ENCODE measurements at regions not wholly inside any gene's neighbourhood (a gene's known extent, or its start where the extent isn't known, plus 50 kb on each side); places are given as distances from the start of the nearest gene placed in this dataset.
A peak's percentile ranks its signal among the peaks of the same experiment; 100 is the strongest.

DNA sequence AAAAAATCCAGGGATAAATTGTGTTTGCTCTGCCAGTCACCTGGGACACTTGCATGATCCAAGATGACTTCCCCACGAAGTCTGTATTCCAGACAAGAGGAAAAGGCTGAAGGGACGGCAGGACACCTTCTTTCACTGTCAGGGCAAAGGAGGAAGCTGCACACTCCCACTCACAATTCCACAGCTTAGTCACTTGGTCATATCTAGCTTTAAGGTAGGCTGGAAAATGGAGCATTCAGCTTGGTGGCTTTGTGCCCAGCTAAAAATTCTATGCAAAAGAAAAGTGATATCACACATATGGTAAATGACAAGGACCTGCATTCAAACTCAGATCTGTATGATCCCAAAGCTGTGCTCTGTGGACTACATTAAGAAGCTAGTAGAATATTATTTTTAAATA lies 109.2 kb upstream of the TPM1 start:
- in situ Hi-C loops (cut with HindIII; ENCODE audit: low pct_unique_long_range_greater_than_20kb, low sequenced_read_pairs) = no loop called here
- TF ChIP-seq JUND (IDR thresholded peaks at IDR 0.05; ENCODE audit: low read depth) = no peak
- DNase-seq (ENCODE audit: low read depth in 1 of 2, low spot score in 1 of 2) = no peak

GRCh38 chr15:62934236-62934971 lies 108.1 kb upstream of the TPM1 start:
- TF ChIP-seq JUND (IDR thresholded peaks at IDR 0.05; ENCODE audit: low read depth) = no peak
- in situ Hi-C loops (cut with HindIII; ENCODE audit: low pct_unique_long_range_greater_than_20kb, low sequenced_read_pairs) = no loop called here
- no peak for DNase-seq (ENCODE audit: low read depth in 1 of 2, low spot score in 1 of 2)

DNA sequence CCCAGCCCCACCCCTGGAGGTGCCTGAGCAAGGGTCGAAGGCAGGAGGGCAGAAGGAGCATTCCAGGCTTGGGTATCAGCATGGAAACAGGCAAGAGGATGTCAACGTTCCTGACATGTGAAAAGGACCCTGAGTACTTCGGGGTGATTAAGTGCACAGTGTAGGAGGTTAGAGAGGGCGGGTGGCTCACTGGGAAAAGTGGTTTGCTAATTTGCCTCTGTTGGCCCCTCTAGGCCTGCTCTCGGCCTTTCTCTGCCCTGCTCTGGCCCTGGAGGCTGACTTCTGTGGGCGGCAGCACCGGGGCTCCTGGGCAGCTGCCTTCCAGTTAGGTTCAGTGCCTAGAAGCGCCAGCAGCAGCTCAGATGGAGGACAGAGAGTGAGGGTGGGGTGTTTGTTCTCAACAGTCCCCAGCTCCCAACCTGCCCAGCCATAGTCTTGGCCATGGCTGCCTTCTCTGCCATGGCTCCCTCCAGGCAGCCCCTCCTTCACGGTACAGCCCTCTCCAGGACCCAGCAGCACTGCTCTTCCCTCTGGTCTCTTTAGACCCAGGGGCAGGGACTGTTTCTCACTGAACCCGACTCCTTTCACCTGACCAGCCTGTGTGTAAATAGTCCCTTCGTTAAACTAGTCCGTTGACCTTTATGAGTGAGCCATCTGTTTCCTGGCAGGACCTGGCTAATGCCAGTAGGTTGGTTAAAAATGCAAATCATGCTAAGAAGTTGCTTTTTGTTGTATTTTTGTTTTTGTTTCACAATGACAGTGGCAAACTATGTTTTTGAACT lies 107.1 kb upstream of the TPM1 start:
- peak in 1 of 2 experiments; percentile 86 for DNase-seq (ENCODE audit: low read depth in 1 of 2, low spot score in 1 of 2)
- TF ChIP-seq JUND (IDR thresholded peaks at IDR 0.05; ENCODE audit: low read depth) = no peak
- in situ Hi-C loops (cut with HindIII; ENCODE audit: low pct_unique_long_range_greater_than_20kb, low sequenced_read_pairs) = no loop called here

- in situ Hi-C loops (cut with HindIII; ENCODE audit: low pct_unique_long_range_greater_than_20kb, low sequenced_read_pairs) = no loop called here
- DNase-seq (ENCODE audit: low read depth in 1 of 2, low spot score in 1 of 2) = no peak
- TF ChIP-seq JUND (IDR thresholded peaks at IDR 0.05; ENCODE audit: low read depth) = no peak
Measured at GRCh38 chr15:62938825-62939224, 103.7 kb upstream of the TPM1 start.

DNA sequence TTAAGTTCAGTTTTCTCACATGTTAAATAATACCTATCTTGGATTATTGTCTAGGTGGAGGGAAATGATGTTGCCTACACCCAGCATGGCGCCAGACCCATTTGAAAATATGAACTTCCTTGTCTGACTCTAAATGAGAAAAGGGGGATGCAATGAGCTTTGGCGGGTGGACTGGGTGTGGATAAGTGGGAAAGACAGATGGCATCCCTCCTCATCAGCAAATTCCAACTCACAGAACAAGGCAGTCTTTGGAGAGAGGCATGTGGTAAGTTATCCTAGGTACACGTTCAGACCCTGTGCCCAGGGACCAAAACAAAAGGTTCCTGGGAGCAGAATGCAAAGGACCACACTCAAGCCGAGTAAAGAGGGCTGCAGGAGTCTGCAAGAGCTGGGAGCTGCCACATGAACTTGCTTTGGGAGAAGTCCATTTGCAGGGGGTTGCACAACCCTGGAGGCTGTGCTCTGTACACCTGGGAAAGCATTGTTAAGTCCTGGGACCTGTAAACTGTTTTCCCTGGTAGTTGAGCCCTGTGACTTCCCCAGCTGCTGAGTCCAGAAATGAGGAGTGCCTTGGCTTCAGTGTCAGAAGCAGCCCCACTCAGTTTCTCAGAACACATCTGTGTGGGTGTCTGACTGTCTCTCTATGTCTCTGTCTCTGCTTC lies 102.3 kb upstream of the TPM1 start:
- DNase-seq (ENCODE audit: low read depth in 1 of 2, low spot score in 1 of 2) = no peak

GRCh38 chr15:62940755-62941361 lies 101.7 kb upstream of the TPM1 start:
- in situ Hi-C loops (cut with HindIII; ENCODE audit: low pct_unique_long_range_greater_than_20kb, low sequenced_read_pairs) = no loop called here
- no peak for TF ChIP-seq JUND (IDR thresholded peaks at IDR 0.05; ENCODE audit: low read depth)
- no peak for DNase-seq (ENCODE audit: low read depth in 1 of 2, low spot score in 1 of 2)

More for the DNA sequence above, 102.3 kb upstream of the TPM1 start:
- in situ Hi-C loops (cut with HindIII; ENCODE audit: low pct_unique_long_range_greater_than_20kb, low sequenced_read_pairs) = no loop called here
- no peak for TF ChIP-seq JUND (IDR thresholded peaks at IDR 0.05; ENCODE audit: low read depth)

GRCh38 chr15:62941699-62942098 lies 100.8 kb upstream of the TPM1 start:
- in situ Hi-C loops (cut with HindIII; ENCODE audit: low pct_unique_long_range_greater_than_20kb, low sequenced_read_pairs) = no loop called here
- TF ChIP-seq JUND (IDR thresholded peaks at IDR 0.05; ENCODE audit: low read depth) = no peak
- no peak for DNase-seq (ENCODE audit: low read depth in 1 of 2, low spot score in 1 of 2)

GRCh38 chr15:62942428-62942827 lies 100.1 kb upstream of the TPM1 start:
- DNase-seq (ENCODE audit: low read depth in 1 of 2, low spot score in 1 of 2) = no peak
- in situ Hi-C loops (cut with HindIII; ENCODE audit: low pct_unique_long_range_greater_than_20kb, low sequenced_read_pairs) = no loop called here
- TF ChIP-seq JUND (IDR thresholded peaks at IDR 0.05; ENCODE audit: low read depth) = no peak

GRCh38 chr15:62945063-62945462 lies 97.5 kb upstream of the TPM1 start:
- in situ Hi-C loops (cut with HindIII; ENCODE audit: low pct_unique_long_range_greater_than_20kb, low sequenced_read_pairs) = no loop called here
- TF ChIP-seq JUND (IDR thresholded peaks at IDR 0.05; ENCODE audit: low read depth) = no peak
- no peak for DNase-seq (ENCODE audit: low read depth in 1 of 2, low spot score in 1 of 2)

DNA sequence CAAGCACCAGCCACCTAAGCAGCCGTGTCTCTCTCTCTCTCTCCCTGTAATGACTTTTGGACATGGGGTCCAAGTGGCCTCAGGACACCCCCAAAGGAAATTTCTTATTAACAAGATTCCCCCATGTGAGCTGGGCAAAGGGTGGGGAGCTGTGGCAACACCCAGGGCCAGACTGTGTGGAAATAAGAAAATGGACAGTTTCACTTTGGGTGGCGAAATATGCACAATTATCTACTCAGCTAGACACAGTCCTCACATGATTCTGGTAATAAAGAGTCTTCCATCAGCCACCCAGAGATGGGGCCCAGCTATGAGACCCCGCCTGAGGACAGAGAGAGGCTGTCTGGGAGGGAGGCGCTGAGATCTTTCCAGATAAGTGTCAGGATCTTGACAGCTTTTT lies 96.8 kb upstream of the TPM1 start:
- no peak for TF ChIP-seq JUND (IDR thresholded peaks at IDR 0.05; ENCODE audit: low read depth)
- in situ Hi-C loops (cut with HindIII; ENCODE audit: low pct_unique_long_range_greater_than_20kb, low sequenced_read_pairs) = no loop called here

GRCh38 chr15:62946940-62947339 lies 95.6 kb upstream of the TPM1 start:
- in situ Hi-C loops (cut with HindIII; ENCODE audit: low pct_unique_long_range_greater_than_20kb, low sequenced_read_pairs) = no loop called here
- TF ChIP-seq JUND (IDR thresholded peaks at IDR 0.05; ENCODE audit: low read depth) = no peak
- no peak for DNase-seq (ENCODE audit: low read depth in 1 of 2, low spot score in 1 of 2)

More for the DNA sequence above, 96.8 kb upstream of the TPM1 start:
- DNase-seq (ENCODE audit: low read depth in 1 of 2, low spot score in 1 of 2) = no peak

- TF ChIP-seq JUND (IDR thresholded peaks at IDR 0.05; ENCODE audit: low read depth) = no peak
- in situ Hi-C loops (cut with HindIII; ENCODE audit: low pct_unique_long_range_greater_than_20kb, low sequenced_read_pairs) = no loop called here
- no peak for DNase-seq (ENCODE audit: low read depth in 1 of 2, low spot score in 1 of 2)
Measured at GRCh38 chr15:62950462-62950931, 92.0 kb upstream of the TPM1 start.
